T follicular helper cell (primary cell): ENCODE measurements at regions not wholly inside any gene's neighbourhood (a gene's known extent, or its start where the extent isn't known, plus 50 kb on each side); places are given as distances from the start of the nearest gene placed in this dataset.
A peak's percentile ranks its signal among the peaks of the same experiment; 100 is the strongest.

ENCODE experiments used
- DNase-seq: peaks from one replicate; pipeline ENCODE4 v3.0.0-alpha.2; 2020; ENCODE audit warnings: low read depth

- no peak for DNase-seq
Observed at GRCh38 chr13:109593230-109593629, 193.2 kb downstream of the IRS2 start.

GRCh38 chr13:109592770-109593169 lies 193.6 kb downstream of the IRS2 start:
- no peak for DNase-seq

GRCh38 chr13:109587689-109588088 lies 198.7 kb downstream of the IRS2 start:
- no peak for DNase-seq

GRCh38 chr13:109586509-109587346 lies 199.7 kb downstream of the IRS2 start:
- DNase-seq = no peak

GRCh38 chr13:109584844-109585361 lies 201.5 kb downstream of the IRS2 start:
- no peak for DNase-seq

- no peak for DNase-seq
Observed at GRCh38 chr13:109577191-109577700, 209.1 kb downstream of the IRS2 start.

- DNase-seq = no peak
Observed at GRCh38 chr13:109576331-109576813, 210.0 kb downstream of the IRS2 start.

GRCh38 chr13:109575821-109576220 lies 210.6 kb downstream of the IRS2 start:
- DNase-seq = no peak

- no peak for DNase-seq
Observed at GRCh38 chr13:109572389-109572788, 214.0 kb downstream of the IRS2 start.

- peak; percentile 1 for DNase-seq
Observed at GRCh38 chr13:109569958-109570711, 216.2 kb downstream of the IRS2 start.

GRCh38 chr13:109568339-109568818 lies 218.0 kb downstream of the IRS2 start:
- no peak for DNase-seq

- no peak for DNase-seq
Observed at GRCh38 chr13:109567315-109567714, 219.1 kb downstream of the IRS2 start.

- DNase-seq = no peak
Observed at GRCh38 chr13:109565877-109566276, 220.5 kb downstream of the IRS2 start.

GRCh38 chr13:109548374-109548773 lies 238.0 kb downstream of the IRS2 start:
- no peak for DNase-seq

- DNase-seq = no peak
Observed at GRCh38 chr13:109547942-109548341, 238.4 kb downstream of the IRS2 start.

GRCh38 chr13:109545931-109546330 lies 240.5 kb downstream of the IRS2 start:
- no peak for DNase-seq

GRCh38 chr13:109541081-109541480 lies 245.3 kb downstream of the IRS2 start:
- DNase-seq = no peak

- no peak for DNase-seq
Observed at GRCh38 chr13:109537584-109537983, 248.8 kb downstream of the IRS2 start.

- DNase-seq = no peak
Observed at GRCh38 chr13:109533350-109533749, 253.0 kb downstream of the IRS2 start.

GRCh38 chr13:109529964-109530363 lies 256.4 kb downstream of the IRS2 start:
- no peak for DNase-seq

- DNase-seq = no peak
Observed at GRCh38 chr13:109521719-109522118, 264.7 kb downstream of the IRS2 start.

- no peak for DNase-seq
Observed at GRCh38 chr13:109517517-109517916, 268.9 kb downstream of the IRS2 start.
